Inflammatory macrophage treated with lipopolysaccharide for 1 hour (primary cell): ENCODE measurements at regions not wholly inside any gene's neighbourhood (a gene's known extent, or its start where the extent isn't known, plus 50 kb on each side); places are given as distances from the start of the nearest gene placed in this dataset.
"Not testable (repeated sequence)": the region's sequence is repeated elsewhere in the genome, so short reads cannot be mapped to it uniquely, and the experiment has no call there.

ENCODE experiments used
- DNase-seq, 2 donors: peaks; one replicate each; pipeline ENCODE4 v3.0.0-alpha.2; 2020 to 2022

DNA sequence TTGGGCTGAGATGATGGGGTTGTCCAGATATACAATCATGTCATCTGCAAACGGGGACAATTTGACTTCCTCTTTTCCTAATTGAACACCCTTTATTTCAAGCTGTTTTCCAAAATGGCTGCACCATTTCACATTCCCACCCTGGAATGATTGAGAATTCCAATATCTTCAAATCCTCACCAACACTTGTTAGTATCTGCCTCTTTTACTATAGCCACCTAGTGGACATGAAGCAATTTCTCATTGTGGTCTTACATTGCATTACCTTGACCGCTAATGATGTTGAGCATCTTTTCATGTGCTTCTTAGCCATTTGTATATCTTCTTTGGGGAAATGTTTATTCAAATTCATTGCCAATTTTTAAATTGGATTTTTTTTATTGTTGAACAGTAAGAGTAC is 364.8 kb downstream of the SMARCA1 start:
- DNase-seq = no peak

DNA sequence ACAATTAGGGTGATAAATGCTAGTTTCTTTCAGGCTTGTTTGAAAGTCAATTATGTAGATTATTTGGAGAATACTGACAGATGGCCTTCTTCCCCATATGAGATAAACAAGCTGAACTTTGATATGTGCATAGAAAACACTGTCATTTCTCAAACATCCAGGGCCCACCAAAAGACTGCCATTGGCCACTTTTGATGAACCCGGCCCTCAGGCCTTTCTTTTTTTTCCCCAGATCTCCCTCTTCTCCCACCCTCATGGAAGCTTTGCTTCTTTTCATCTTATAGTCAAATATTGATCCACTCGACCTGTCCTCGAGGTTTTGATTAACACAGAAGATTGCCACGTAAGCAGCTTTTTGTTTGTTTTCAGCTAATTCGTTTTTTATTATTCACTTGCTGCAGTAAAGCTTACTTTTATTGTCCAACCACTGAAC is 377.4 kb downstream of the SMARCA1 start:
- DNase-seq = no peak

DNA sequence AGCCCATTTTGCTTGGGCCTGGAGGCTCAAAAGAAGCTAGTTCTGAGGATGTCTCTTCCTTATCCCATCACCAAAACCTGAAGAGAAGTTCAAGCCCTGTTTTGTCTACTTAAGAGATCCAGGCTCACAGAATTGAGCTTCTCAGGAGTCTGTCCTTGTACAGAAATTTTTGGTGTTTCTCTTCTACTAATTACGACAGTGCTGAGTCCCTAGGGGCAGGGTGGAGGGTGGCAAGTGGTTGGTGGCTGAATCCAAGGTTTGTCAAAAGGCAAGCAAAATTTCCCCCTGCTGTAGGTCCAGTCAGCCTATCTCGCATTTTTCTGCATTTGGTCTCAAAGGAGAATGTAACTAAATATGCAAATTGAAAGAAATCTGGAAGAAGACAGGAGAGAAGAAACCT is 377.9 kb downstream of the SMARCA1 start:
- DNase-seq = no peak

DNA sequence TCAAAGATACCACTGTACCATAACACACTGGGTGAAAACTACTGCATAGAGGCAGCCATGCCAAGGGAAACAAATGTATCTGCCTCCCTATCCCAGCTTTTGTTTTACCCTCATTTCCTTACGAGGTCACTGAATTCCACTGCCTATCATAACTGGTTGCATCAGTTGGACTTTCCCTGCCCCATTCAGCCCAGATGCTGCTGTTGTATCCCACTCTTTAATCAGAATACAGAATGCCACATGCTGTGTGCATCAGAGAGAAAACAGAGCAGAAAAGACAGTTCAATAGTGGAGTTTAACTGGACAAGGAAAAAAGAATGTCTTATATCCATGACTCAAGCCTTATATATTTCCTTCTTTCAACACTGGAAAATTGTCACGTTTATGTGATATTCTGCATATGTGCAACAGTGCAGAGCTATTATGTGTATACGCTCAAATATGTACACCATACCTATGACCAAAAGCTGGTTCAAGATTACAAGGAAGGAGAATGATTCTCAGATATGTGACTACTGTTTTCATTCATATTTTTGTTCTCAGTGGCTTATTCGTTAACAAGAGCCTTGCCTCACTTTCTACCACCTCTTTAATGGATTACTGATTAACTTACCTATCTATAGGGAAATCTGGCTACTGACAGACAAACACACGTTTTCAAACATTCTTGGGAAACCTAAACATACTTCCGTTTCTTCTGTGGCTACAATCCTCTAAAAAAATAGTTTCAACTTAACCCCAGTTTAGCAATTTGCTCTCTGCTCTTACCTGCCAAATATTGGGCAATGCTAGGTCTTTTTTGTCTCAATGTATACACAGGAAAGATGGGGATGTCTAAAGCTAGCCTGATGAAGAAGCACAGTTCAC is 378.9 kb downstream of the SMARCA1 start:
- DNase-seq = no peak

DNA sequence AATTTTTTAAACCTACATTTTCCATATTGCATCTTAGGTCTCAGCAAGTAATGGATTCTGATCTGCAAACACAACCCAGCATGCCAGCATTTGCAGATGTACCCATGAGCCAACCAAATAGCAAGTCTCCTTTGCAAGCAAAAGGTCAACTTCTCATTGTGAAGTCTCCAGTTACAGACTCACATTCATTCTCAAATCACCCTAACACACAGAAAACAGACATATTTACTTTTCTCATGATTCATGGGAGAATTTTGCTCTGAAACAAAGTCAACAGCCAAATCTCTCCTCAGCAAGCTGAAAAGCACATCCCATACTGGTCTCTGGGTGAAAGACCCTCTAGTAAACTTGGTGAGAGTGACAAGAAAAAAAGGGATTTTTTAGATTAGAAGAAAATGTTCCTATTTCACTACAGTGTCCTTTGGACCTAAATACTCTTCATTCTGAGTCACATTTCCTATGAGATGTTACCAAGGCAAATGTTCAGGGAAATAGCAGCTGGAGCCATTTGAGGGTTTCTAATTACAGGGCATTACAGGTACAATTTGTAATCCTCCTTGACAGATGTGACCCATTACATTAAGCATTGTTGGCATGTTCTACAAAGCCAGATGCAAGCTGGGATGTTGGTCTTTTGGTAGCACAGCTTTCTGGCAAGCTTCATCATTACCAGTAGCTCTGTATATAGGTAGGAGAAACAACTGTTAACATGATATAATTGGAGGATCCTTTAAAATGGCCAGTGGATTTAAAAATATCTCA is 383.3 kb downstream of the SMARCA1 start:
- DNase-seq = no peak

DNA sequence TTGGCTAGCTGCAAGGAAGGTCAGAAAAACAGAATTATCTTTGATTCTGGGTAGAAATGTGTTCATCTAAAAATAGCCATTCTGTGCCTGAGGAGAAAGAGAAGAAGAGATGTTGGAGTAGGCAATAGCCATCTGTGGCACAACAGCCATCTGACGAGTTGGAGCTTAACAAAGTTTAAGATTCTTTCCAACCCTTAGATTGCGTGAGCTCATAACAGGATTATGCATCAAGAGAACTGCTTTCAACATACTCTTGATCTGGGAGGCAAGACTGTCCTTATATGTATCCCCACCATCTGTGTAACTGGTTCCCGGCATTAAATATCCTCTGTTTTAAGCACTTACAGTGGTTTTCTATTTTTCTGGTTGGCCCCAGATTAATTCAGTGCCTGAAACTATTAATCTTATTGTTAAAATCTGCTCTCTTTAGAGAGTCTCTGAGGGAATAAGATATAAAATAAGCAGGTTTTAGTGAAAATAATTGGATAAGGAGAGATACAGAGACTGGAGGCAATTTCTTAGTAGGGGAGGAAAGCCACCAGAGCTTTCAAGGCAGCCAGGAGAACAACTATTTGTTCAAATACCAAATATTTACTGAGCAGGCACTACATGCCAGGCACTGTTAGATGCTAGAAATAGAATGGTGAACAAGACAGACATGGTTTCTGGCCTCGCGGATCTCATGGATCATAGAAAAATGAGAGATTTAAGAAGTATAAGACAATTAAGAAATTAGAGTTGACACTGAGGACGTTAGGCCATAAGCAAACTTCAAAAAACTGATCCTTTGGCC is 398.0 kb downstream of the SMARCA1 start:
- DNase-seq = no peak

DNA sequence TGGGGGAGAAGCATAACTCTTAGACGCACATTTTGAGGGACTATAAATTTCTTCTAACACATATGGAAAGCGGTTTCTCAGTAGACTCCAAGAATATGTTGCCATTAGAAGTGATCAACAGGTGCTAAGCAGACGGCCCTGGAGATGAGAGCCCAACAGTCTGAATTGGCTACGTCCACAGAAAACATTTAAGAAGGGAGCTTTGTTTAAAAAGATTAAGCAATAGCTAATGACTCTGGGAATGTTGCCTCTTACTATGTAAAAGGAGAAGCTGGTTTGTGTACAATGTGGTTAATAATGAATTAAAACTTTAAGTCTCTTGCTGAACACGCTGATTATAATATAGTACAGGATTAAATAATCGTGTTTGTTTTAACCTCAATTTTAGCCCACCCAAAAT is 399.5 kb downstream of the SMARCA1 start:
- DNase-seq = no peak

DNA sequence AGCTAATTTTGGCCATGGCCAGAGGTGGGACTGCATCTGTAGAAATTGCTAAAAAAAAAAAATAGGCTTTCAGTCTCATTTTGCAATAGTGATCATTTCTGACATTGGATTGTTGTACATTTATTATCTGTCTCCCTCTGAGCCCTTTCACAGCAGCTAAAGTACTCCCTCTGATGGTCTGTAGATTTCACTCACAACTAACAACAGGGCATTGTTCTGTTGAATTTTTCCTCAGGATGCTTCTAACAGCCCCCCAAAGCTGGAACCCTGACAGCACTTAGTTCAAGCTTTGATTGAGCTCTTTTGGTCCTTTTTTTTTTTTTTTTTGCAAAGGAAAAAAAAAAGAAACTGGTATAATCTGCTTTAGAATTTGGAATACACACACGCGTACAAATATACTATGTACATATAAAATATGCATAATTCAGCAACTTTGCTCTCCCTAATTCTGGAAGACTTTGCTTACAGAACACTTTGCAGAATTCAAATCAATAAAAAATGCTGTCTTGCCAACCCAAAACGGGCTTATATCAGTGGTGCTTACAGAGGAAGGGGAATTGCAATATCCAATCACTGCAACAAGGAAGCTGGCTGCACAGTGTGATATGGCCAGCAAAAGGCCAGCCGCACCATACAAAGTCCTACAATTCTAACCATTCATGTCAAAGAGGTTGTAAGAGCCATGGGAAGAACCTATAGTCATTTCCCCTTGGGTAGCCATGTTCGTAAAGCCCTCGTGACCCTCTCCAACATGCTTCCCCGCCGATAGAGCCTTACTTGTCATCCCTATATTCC is 406.4 kb downstream of the SMARCA1 start:
- no peak for DNase-seq

DNA sequence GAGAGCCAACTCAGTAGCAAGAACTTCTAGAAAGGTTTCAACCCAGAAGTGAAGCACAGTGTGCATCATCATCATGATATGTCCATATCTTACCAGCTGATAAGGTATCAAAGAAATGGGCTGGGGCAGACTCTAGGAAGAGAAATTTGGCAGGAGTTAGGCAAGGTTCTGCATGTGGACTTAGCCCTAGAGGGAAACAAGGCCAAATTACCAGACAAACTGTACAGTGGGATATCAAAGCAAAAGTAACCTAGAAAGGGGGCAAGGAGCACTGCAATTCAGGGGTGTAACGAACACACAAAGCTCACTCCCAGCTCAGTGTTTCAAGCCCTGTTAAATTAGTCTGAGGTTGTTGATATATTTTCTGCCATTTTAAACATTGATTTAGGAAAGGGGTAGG is 407.4 kb downstream of the SMARCA1 start:
- no peak for DNase-seq

DNA sequence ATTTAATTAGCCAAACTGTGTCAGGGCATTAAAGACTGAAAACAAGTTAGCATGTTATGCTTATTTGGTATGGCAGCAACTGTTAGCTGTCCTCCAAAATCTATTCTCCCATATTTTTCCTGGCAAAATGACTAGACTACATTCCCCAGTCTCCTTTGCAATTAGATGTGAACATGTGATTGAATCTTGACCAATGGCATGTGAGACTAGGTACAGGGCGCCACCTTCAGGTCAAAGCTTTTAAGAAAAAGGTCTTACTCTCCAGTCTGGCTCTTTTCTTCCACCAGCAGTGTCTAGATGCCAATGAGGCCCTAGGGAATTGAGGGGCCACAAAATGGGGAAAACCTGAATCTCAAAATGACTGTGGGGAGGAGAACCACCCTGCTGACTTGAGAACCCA is 408.2 kb downstream of the SMARCA1 start:
- DNase-seq = peak; percentile 0 to 6

DNA sequence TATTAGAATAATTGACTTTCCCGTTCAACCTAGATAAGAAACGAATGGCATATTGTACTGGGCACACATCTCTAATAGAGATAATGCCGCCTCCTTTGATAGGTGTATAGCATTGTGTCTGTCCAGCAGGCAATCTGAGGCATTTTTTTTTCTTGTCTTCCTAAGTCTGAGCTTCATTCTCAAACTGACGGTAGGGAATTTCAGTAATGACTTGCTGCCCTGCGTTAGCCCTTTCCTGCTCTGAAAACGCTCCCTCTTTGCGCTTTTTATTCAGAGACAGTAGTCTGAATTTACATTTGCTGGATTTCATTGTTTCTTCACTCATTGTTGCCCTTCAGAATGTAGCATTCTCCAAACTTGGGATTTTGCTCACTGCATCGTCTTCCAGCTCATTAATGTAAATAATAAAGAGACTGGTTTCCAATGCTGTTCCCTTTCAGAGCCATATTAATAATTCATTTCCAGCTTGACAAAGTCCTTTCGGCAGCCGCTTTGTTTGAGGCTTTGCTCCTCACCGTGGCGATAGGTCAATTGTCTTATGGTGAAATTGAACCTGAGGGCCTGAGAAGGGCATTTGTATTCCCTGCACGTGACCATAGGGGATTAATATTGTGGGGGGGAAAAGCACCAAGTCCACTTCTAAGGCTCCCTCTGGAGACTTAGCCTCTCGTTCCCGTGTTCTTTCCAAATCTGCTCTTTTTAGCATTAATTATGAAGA is 412.1 kb downstream of the SMARCA1 start:
- no peak for DNase-seq

DNA sequence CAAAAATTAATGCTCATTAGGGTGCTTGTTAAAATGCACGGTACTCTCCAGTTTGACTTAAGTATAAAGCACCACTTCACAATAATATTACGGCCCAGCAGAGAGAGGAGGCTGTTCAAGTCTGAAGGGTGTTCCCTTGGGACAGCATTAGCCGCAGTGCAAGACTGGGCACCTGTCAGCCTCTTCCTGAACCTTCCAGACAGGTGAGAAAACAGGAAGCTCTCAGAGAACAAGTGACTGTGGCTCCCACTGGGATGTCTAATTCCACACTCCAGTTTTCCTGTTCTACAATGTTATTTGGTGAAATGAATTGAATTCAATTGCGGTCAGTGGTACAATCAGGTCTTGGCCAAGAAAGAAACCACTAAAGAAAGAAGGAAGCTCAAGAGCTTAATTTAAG is 414.4 kb downstream of the SMARCA1 start:
- no peak for DNase-seq

DNA sequence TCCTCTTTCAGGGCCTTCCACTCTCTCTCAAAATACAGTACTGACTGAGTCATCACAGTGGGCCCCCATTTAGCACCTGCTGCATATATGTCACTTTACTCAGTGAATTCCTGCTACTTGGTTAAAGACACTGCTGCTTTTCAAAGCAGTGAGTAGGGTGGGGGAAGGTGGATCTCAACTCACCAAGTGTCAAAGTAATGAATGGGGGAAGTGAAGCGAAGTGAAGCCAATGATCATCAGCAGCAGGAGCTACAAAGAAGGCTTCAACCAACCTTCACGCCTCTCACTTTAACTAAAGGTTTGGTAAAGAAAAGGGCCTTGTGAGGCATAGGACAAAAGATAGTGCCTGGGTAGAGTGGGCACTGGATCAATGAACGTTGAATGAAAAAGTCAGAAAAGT is 424.1 kb downstream of the SMARCA1 start:
- DNase-seq = no peak

DNA sequence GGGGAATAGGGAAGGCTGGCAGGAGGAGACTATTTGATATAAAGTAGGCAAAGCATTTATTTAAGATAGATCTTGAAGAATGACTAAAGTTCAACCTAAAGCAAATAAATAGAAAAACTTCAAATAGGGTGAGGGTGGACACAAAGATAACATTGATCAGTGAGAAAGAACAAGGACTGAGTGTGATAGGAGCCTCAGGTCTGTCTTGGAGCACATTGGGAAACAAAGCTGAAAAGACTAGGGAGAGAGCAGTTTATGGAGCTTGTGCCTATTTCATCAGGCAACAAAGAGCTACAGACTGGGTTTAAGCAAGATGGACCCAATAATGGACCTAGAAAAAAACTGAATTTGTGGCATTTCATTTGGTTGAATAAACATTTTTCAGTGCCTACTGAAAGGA is 425.6 kb downstream of the SMARCA1 start:
- DNase-seq = no peak

DNA sequence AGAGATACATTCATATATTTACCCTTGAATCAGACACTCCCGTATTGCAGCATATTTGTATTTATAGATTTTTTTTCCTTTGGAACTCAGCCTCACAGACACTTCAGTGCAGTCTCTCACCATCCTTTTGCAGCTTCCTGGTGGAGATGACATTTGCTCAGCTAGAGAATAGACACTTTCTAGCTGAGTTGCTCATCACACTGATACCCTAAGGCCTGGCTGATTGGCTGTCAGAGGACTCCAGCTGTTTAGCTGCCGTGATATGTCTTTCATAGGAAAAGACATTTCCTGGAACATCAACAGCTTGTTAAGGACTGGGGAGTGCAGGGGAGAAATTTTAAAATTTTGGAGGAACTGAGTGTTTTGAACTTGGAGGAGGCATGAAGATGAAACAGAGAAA is 429.6 kb downstream of the SMARCA1 start:
- no peak for DNase-seq

DNA sequence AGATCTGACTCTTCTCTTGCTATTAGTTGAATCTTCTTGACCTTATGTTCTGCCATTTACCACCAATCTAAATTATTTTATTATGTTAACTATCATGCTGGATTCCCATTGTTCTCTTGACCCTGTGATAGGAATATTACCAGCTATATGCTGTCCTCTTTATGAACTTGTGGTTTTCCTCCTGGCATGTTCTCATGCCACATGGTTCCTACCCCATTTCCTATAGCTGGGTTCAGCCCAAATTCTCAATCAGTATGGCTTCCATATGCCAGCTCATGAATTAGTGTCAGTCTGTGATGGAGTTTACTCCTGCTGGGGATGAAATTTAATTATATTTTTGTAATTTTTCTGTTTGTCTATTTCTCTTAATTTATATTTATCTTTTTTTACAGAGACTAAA is 430.5 kb downstream of the SMARCA1 start:
- DNase-seq = no peak

DNA sequence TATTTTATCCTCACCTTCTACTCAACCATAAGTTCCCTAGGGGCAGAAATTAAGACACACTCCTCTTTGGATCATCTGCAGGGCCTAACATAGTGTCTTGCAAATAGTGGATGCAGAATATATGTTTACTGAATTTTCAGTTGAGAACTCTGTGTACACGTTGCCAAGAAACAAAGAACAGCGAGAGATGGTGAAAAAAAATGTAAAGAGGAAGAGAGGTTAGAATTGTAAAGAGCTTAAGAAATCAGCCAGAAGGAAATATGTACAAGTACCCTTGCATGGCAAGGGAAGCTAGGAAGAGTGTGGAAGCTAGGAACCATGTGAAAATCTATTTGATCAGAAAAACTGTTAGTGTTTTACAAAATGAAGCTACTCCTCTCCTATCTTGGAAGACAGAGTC is 431.0 kb downstream of the SMARCA1 start:
- no peak for DNase-seq

DNA sequence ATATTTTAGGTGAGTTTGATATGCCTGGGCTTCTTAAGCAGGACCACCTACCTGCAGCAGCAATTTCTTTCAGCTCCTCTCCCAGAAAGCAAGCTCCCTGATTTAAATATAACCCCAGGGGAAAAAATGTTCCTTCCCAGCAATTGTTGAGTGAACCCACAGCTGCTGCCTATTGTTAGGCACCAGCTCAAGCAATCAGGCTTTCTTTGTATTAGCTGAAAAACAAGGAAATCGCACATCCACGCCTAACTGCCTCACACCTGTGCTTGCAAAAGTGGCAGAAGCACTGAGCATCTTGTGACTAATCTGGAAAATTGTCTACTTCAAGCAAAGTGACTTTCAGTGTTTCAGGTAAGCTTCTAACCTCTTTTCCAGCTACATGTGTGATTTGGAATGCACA is 432.2 kb downstream of the SMARCA1 start:
- no peak for DNase-seq

DNA sequence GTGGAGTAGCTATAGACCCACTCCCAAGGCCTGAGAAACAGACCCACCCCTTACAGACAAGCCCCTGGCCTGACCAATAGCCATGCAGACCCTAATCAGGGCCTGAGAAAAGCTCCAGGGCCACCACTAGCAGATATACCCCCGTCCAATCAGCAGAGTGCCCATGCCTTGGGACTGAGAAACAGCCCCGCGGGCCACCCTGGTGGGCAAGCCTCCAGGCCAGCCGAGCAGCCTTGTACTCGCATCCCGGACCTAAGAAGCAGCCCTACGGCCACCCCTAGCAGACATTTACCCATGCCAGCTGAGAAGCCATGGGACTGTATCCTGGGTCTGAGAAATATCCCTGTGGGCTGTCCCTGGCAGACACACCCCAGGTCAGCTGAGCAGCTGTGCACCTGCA is 436.5 kb downstream of the SMARCA1 start:
- DNase-seq = no peak

DNA sequence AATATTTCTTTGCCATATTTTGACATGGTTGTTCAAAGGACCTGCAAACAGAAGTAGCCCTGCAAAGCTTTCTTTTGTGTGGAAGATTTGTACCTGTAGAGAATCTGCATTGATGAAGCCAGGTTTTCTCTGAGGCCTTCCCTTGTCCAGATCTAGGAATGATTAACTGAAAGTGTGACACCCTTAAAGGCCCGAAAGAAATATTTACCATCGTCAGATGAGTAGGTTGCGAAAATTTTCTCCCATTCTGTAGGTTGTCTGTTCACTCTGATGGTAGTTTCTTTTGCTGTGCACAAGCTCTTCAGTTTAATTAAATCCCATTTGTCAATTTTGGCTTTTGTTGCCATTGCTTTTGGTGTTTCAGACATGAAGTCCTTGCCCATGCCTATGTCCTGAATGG is 439.0 kb downstream of the SMARCA1 start:
- DNase-seq = not testable (repeated sequence)

DNA sequence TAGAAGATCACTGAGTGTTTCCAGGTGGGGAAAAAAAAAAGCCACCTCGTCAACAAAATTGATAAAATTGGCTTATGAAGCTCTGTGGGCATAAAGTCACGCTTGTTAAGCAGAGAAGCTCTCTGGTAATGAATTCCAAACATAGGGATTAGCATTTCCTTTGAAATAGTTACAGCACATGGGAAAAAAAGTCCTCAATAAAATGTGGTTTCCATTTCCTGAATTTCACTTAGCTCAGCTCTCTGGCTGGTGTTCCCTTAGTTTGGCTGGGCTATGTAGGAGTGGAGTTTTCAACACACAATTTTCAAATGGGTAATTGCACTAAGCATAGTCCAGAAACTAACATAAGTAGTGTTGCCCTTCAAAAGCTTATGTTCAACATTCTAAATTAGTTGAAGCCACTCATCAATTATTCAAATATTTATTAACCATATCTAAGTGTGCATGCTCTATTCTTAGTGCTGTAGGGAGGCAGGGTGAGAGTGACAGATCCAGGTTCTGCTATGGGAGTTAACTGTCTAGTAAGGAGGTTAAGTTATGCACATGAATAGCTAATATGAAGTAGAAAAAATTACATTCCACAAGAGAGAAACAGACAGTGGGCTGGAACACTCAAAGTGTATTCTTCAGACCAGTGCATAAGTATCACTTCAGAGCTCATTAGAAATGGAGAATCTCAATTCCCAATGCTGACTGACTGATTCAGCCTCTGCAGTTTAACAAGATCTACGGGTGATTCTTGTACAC is 445.7 kb downstream of the SMARCA1 start:
- DNase-seq = no peak
